IMR-90 (cell line): ENCODE measurements at regions not wholly inside any gene's neighbourhood (a gene's known extent, or its start where the extent isn't known, plus 50 kb on each side); places are given as distances from the start of the nearest gene placed in this dataset.

Experiments
- BHLHE40 ChIP-seq: fragments of 150-350 bp; IDR thresholded peaks from 2 replicates; pipeline ENCODE4 v1.6.1; 2016; ENCODE audit warnings: mild to moderate bottlenecking, low read depth, low read length
- CHD1 ChIP-seq: IDR thresholded peaks from 2 replicates; pipeline ENCODE4 v1.6.1; 2012; ENCODE audit warnings: low read depth, low read length, improper control_type of control experiment
- FOS ChIP-seq: fragments of 150-350 bp; IDR thresholded peaks from 2 replicates; pipeline ENCODE4 v1.6.1; 2016; ENCODE audit warnings: low read depth, low read length
- MAFK ChIP-seq: IDR thresholded peaks from 2 replicates; pipeline ENCODE4 v1.6.1; 2012; ENCODE audit warnings: low read depth, low read length, improper control_type of control experiment
- MAZ ChIP-seq: IDR thresholded peaks from 2 replicates; pipeline ENCODE4 v1.6.1; 2012; ENCODE audit warnings: low read depth, mild to moderate bottlenecking, low read length, improper control_type of control experiment, moderate library complexity, borderline replicate concordance
- MXI1 ChIP-seq: IDR thresholded peaks from 2 replicates; pipeline ENCODE4 v1.6.1; 2012; ENCODE audit warnings: low read depth, mild to moderate bottlenecking, low read length, moderate library complexity, borderline replicate concordance
- POLR2A ChIP-seq: IDR thresholded peaks from 2 replicates; pipeline ENCODE4 v1.6.1; 2012; ENCODE audit warnings: mild to moderate bottlenecking, low read depth, low read length
- RAD21 ChIP-seq: IDR thresholded peaks from 2 replicates; pipeline ENCODE4 v1.6.1; 2012; ENCODE audit warnings: low read length, improper control_type of control experiment
- SMC3 ChIP-seq: fragments of 150-350 bp; IDR thresholded peaks from 2 replicates; pipeline ENCODE4 v1.6.1; 2016; ENCODE audit warnings: low read depth, mild to moderate bottlenecking, antibody characterized with exemption, low read length, moderate library complexity
- TF ChIP-seq, protein P1 (sequence below): conservative IDR thresholded peaks from 2 replicates; pipeline ENCODE4 v1.5.1; 2012; ENCODE audit warnings: mild to moderate bottlenecking, low read depth, low read length, improper control_type of control experiment
- TF ChIP-seq, protein P2 (sequence below): fragments of 150-350 bp; IDR thresholded peaks from 2 replicates; pipeline ENCODE4 v1.6.1; 2017; ENCODE audit warnings: mild to moderate bottlenecking, antibody characterized with exemption, low read length, low read depth
- TF ChIP-seq, protein P3 (sequence below): fragments of 150-350 bp; IDR thresholded peaks from 2 replicates; pipeline ENCODE4 v1.6.1; 2016; ENCODE audit warnings: low read depth, mild to moderate bottlenecking, low read length, moderate library complexity, borderline replicate concordance

DNA sequence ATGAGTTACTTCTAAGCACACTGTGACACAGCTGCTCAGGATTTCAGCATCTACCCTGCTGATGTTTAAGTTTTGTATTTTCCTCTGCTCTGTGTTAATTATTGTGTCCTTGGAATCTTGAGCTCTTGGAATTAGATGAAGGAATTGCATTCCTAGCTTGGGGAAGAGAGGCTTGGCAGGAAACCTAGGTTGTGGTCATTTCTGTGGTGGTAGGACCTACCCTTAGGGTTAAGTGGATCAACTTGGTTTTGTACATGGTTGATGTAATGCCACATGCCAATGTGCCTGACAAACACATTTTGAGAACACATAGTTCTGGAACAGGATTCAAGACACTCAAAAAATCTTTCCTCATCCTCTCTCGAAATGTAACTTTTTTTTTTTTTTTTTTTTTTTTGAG, 264.5 kb upstream of the MEX3C start:
- TF ChIP-seq FOS (no peak), SMC3 (no peak), MAFK (no peak), POLR2A (no peak), BHLHE40 (no peak), MXI1 (no peak), RAD21 (no peak), CHD1 (no peak), MAZ (no peak)
- TF ChIP-seq, protein P1, sequence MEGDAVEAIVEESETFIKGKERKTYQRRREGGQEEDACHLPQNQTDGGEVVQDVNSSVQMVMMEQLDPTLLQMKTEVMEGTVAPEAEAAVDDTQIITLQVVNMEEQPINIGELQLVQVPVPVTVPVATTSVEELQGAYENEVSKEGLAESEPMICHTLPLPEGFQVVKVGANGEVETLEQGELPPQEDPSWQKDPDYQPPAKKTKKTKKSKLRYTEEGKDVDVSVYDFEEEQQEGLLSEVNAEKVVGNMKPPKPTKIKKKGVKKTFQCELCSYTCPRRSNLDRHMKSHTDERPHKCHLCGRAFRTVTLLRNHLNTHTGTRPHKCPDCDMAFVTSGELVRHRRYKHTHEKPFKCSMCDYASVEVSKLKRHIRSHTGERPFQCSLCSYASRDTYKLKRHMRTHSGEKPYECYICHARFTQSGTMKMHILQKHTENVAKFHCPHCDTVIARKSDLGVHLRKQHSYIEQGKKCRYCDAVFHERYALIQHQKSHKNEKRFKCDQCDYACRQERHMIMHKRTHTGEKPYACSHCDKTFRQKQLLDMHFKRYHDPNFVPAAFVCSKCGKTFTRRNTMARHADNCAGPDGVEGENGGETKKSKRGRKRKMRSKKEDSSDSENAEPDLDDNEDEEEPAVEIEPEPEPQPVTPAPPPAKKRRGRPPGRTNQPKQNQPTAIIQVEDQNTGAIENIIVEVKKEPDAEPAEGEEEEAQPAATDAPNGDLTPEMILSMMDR = no peak
- TF ChIP-seq, protein P2, sequence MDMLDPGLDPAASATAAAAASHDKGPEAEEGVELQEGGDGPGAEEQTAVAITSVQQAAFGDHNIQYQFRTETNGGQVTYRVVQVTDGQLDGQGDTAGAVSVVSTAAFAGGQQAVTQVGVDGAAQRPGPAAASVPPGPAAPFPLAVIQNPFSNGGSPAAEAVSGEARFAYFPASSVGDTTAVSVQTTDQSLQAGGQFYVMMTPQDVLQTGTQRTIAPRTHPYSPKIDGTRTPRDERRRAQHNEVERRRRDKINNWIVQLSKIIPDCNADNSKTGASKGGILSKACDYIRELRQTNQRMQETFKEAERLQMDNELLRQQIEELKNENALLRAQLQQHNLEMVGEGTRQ = no peak
- TF ChIP-seq, protein P3, sequence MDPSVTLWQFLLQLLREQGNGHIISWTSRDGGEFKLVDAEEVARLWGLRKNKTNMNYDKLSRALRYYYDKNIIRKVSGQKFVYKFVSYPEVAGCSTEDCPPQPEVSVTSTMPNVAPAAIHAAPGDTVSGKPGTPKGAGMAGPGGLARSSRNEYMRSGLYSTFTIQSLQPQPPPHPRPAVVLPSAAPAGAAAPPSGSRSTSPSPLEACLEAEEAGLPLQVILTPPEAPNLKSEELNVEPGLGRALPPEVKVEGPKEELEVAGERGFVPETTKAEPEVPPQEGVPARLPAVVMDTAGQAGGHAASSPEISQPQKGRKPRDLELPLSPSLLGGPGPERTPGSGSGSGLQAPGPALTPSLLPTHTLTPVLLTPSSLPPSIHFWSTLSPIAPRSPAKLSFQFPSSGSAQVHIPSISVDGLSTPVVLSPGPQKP = no peak
